GM19438 (cell line): ENCODE measurements at regions not wholly inside any gene's neighbourhood (a gene's known extent, or its start where the extent isn't known, plus 50 kb on each side); places are given as distances from the start of the nearest gene placed in this dataset.

ENCODE experiments used
- ATAC-seq: cut with Tn5 transposase; IDR thresholded peaks from one replicate; pipeline ENCODE4 v1.9.1; 2021; ENCODE audit warnings: low read depth; ENCODE audit not compliant: unreplicated experiment

DNA sequence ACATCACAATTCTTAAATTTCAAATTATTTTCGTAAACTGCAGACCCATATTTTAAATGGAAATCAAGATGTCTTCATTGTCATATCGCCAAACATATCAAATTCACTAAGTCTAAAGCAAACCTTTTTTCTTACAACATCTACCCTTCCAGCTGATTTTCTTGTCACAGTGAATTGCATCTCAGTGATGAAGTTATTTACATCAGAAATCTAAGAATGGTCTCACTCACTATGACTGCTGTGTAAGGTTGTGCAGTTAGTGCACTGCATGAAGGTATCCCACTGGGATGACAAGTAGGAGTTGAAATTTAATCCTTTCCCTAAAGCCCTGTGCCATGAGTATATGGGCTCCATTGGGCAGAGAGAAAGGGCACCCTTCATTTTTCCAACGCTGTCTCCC is 399.4 kb upstream of the ITGA1 start:
- ATAC-seq: no peak

DNA sequence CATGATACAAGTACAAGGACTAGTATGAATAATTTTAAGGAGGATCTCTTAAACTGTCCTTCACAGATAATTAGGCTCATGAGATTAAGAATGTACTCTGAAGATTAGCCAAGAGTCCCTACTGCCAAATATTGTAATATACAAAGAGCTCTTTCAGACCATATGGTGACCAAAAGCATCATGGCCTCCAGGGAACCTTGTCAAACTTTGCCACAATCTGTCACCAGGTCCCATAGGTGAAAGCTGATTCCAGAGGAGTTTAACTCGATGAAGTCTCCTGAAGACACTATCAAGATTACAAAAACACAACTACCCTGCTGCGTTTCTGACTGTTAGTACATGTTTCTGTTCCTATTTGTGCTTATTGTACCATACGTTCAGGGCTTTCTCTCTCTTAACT is 395.4 kb upstream of the ITGA1 start:
- no peak for ATAC-seq

DNA sequence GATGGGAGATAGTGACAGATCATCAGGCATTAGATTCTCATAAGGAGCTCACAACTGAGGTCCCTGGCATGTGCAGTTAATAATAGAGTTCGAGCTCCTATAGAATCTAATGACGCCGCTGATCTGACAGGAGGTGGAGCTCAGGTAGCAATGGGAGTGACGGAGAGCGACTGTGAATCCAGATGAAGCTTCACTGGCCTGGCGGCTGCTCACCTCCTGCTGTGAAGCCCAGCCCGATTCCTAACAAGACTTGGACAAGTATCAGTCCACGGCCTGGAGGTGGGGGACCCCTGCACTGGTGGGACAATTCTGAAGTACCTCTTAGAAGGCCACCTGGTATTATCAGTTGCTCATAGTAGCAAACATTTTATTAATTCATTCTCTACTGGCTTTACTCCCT is 377.9 kb upstream of the ITGA1 start:
- no peak for ATAC-seq

DNA sequence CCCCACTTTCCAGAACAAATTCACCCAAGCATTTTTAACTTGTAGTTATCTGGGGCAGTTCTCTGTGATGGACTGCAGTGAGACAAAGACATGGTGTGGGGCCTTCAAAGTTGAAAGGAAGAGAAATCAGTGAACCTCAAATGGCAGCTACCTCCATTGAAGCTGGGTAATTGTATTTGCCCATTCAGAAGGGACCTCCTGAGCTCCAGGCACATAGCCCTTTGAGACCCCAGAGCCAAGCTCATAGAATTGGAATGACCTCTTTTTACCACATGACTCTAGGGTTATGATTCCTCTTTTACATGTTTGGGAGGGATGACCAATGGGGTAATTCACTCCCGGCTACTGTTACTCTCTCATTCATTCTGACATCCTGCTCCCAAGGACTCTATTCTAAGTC is 368.4 kb upstream of the ITGA1 start:
- ATAC-seq: no peak

DNA sequence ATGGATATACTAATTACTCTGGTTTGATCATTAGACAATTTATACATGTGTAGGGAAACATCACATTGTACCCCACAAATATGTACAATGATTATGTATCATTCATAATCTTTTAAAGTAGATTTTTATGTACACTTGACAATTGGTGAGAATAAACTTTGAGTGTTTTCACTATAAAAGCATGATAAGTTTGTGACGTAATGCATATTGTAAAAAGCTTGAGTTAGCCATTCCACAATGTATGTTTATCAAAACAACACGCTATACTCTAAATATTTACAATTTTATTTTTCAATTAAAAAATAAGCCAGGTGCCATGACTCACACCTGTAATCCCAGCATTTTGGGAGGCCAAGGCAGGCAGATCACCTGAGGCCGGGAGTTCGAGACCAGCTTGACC is 360.1 kb upstream of the ITGA1 start:
- ATAC-seq: no peak

DNA sequence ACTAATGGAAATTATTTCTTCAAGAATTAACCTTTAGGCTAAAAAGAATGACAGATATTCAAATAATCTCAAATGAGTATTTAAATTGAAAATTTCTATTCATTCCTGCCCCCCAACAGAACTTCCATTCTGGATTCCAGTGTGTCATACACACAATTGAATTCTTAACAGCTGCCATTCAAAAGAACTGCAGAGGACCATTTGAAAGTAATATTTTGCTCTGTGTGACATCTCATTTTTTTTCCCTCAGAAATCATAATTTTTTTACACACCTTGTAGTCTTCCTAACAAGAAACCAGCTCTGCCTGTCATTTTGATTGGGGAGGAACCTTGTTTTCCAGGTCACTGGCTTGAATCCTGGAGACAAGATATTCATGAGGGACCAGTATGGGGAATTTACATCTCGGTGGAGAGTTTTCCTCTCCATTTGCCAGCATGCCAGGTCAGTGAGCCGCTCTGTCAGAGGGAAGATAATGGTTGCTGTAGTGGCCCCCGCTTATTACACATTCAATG is 358.7 kb upstream of the ITGA1 start:
- ATAC-seq: no peak

DNA sequence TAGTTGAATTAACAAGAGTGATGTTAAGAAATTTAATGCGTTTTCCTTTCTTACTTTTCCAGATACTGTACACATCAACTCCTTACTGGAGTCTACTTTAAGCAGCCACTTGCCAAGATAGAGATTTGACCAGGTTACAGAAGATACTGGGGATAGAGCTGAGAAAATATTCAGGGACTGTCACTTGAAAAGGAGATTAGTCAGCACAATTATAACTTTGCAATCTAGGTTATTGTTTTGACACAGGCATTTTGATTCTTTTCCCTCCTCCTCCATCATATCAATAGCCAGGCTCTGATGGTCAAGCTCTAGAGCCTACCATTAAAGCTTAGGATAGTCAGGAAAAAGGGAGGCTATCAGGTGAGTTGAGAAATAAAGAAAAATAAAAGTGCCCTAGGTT is 345.9 kb upstream of the ITGA1 start:
- ATAC-seq: no peak

DNA sequence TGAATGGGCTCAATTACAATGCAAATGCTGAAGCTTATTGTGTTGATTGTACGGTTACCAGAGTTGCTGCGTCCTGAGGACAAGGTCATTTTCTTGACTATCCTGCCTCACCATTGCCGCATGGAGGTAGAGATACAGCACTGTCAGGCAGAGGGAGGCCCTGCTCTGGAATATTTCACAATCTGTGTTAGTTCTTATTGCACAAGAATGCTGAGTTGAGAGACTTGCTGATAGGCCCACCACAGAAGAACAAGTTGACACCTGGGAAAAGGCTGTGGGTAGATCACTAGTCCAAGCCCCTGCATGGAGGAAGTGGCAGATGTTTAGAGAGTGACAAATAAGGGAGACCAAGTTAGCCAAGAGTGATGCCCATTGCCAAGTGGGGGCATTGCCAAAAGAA is 344.5 kb upstream of the ITGA1 start:
- ATAC-seq: no peak

DNA sequence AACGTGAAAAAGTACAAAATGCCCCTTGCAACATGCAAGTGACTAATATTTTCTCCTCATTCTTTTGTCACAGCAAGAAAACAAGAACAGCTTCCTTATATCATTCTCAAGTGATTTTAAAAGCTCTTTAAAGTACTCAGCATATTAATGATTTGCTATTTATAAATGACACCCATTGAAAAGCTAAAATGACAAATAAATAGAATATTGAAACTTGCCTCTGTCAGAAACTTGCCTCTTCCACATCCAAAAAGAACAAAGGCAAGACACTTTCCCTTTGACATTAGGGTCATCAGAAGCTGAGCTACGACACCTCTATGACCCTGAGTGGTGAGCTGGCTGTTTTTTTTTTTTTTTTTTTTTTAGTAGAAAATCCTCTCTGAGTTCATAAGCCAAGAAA is 339.6 kb upstream of the ITGA1 start:
- no peak for ATAC-seq

DNA sequence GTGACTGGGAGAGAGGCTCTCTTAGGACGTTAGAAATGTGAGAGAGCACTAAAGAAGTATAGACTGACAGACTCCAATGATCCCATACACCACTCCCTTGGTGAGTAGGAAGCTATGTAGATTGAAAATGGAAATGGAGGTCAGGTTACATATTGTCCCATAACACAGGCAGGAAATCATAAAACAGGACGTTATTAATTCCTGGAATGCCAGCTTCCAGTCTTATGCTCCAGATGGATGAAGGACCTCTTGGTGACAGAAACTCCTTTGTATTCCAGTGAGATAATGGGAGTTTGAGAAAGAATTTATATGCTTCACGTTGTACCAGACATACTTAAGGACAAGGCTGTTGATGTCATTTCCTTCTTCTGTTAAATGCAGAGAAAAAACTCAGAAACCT is 338.2 kb upstream of the ITGA1 start:
- ATAC-seq: no peak

DNA sequence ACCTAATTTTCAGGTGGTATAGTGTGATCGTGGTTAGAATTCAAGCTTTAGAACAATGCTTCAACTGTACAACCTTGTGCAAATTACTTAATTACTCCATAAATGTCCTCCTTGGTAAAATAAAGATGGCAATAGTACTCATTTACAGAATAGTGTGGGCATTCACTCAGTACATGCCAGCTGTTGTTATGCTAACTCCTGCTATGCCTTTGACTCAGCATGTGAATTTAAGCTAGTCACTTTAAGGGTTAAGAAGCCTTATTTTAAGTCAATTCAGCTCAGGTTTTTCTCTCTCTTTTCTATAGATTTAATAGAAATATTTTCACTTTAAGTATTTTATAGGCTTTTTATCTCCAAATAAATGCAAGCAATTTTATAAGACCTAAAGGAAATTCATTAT is 335.6 kb upstream of the ITGA1 start:
- ATAC-seq: no peak

DNA sequence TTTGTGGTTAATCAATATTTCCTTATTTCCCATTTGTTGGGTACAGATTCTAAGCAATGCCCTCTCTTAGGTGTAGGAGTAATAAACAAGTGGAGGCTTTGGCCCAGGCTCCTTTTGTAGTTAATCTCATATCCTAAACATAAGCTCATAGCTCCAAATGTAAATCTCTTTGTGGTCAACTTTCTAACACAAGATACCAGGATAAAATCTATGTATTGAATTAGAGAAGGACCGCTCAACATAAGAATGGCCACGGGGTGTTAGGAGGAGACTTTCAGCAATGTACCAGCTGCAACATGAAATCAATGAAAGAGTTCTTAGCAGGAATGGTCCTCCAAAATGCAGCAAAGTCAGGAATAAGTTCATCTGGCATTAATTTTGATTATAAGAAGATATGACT is 334.5 kb upstream of the ITGA1 start:
- no peak for ATAC-seq

DNA sequence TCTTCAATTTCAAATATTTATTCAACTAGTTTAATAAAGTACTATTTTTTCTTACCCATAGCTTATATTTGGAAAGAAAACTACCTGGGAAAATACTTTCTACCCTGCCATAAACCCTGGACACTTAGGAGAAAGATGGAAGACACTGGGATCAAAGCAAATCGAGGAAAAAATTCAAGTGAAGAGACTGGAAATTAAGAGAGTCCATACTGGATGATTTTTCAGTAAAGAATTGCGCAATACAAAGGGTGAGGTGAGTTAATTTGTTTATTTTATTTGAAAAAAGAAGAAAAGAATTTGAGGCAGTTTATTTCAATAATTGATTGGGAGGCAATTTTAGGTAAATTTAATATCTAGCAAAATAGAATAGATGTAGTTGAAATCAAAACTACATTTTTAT is 331.8 kb upstream of the ITGA1 start:
- ATAC-seq: no peak

DNA sequence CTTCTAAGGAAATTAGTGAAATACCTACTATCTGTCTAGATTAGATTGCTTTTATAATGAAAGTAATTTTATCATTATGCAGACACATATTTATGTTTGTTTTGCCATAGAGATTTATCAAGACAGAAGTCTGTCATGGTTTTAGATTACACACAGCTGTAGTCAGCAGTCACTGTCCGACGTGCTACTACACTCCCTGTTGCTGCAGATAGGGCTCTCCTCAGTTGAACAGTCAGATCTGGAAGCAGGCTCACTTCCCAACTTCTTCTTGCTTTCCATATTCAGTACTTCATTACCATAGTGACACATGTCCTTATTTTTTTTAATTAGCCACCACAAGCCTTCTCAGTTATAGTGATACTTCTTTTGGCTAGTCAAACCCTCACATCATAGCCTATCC is 329.9 kb upstream of the ITGA1 start:
- no peak for ATAC-seq

DNA sequence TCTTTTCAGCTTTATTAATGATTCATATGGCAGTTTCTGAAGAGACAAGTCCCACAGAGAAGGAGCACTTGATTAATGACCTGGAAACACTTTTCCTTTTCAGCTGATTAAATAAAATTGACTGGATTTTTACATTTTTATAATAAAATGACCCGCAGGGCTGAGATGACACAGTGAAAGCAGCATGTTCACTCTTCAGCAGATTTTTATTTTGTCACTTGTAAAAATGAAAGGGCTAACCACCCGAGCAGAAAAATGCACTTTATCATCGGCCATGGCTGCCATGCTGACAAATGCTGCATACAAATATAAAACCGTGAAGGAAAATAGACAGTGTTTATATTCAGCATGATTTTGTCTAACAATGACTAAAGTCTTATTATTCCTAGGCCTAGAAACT is 321.6 kb upstream of the ITGA1 start:
- ATAC-seq: no peak

DNA sequence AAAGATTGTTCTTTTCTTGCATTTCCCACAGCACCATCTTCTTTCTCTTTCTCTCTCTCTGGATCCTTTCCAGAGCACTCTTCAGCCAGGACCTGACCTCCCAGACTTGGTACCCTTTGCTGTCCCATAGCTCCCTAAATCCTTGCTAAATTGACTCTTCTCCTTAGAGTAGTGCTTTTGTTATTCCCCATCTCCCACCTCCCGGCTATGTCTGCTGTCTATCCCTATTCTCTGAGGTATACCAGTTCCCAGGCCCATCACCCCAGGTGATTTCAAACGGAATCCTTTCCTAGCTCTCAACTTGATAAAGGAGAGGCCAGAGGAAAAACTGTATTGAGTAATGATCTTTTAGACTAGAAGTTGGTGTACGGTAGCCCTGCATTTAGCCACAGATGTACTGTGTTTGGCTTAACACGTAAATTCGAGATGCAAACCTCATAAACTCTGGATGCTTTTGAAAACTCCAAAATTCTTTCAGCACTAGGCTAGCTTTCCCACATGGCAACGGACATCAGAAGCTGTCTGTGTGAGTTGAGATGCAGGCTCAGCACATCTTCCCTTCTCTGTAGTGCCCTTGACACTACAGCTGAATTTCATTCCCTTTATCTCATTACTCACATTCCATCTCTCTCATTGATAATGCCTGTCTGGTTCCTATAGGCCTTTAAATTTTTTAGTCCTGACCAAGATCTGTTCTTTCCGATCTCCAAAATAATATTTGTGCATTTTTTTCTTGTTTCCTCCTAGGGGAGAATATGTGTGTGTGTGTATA is 320.8 kb upstream of the ITGA1 start:
- ATAC-seq: no peak

DNA sequence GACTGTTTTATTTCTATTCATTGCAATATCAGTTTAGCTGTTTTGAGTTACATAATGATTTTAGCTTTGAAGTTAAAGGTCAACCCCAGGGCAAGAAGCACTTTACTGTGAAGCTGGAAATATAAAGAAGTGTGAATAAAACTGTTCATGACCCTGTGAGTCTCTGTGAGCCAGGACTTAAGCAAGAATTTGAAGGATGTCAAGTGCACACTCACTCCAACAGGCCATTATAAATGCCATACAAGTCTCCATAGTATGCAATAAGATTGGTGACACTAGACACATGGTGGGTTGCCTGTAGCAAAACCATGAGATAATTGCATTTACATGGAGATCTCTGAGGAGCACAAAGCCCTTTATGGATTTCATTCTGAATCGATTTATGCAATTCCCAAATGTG is 318.7 kb upstream of the ITGA1 start:
- no peak for ATAC-seq

DNA sequence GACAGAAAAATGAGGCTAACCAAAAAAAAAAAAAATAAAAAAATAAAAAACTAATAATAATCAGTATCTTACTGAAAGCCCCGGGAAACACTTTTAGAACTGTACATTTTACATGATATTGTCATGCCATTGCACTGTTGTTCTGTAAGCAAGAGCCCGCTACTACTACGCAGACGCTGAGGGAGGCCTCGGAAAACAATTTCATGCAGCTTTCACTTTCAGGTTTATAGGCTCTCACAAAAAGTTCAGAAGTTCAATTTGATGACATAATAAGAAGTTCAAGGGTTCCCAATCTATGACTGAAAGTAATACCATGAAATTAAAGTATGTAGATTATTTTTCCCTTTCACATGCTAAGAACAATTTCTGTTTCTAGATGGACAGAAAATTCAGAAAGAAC is 318.3 kb upstream of the ITGA1 start:
- ATAC-seq: no peak

DNA sequence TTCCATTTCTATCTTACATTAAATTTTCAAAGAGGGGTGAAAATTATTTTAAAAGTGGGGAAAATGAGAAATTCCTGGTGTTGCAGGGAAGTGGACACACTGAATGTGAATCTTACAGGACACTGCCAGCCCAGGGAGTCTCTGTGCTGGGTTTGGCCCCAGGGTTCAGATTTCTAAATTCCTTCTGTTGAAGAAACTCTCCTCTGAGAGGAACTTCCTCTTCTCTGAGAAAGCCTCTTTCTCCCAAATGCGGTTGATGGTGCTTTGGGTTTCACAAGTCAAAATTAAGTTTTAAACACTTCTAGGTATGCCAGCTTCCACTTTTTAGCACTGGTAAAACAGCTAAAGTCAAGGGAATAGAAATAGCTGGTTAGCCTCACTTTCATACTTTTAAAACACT is 317.9 kb upstream of the ITGA1 start:
- ATAC-seq: no peak

DNA sequence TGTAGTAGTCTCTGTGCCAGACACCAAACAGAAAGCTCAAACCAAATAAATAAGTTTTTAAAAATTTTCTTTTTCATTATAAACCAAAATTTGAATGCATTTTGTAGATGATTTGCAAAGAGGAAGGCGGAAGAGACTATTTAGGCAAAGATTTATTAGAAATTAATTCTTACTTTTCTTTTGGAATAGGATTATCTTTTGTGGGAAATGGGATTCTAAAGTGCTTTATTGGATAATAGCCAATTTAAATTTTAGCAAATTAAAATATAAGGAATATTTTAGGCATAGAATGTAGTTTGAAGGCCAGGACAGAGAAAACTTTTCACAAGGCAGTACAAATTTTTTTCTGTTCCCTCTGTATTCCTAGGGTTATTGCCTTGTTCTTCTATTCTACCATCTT is 311.4 kb upstream of the ITGA1 start:
- ATAC-seq: no peak

DNA sequence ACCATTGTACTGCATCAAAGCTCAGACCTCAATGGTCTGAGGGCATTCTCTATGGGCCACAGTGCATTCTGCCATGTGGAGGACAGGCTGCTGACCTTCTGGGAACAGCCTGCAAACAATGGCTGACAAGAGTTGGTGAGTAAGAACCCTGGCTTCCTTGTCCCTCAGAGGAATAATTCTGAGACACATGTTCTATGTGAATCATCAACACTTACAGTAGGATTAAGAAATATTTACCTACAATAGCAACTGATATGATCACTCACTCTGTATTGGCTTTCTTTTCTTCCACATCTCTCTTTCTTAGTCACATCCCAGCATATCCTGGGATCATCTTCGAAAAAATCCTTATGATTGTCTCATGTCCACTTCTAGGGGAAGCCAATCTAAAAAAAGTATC is 306.5 kb upstream of the ITGA1 start:
- no peak for ATAC-seq

DNA sequence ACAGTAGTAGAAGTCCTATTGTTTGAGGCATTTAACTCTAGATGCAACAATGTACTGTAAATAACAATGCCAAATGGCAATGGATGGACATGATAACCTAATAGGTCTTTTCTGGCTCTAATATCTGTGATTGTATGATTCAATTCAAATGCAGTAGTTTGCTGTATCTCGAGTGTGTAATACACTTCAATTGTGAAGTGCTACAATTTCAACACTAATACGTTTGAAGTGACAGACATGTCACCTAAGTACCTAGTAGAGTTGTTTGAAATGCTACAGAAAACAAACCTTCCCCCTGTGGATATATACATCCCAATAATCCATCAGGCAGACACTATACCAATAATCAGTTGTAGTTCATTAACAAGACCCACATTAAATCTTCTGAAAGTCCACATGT is 305.9 kb upstream of the ITGA1 start:
- ATAC-seq: no peak
